Ovary (tissue), 7 donors: ENCODE measurements at regions not wholly inside any gene's neighbourhood (a gene's known extent, or its start where the extent isn't known, plus 50 kb on each side); places are given as distances from the start of the nearest gene placed in this dataset.
A peak's percentile ranks its signal among the peaks of the same experiment; 100 is the strongest.

Experiments used
- DNase-seq, 5 donors: peaks; one replicate each; pipeline ENCODE4 v3.0.0-alpha.2; 2019 to 2020
- H3K27ac ChIP-seq, 2 donors: fragments of 200-600 bp; one replicate each; pipeline versions ENCODE4 v1.5.1 to v1.8.0; 2019 to 2022
- H3K27me3 ChIP-seq: fragments of 200-600 bp; one replicate; pipeline ENCODE4 v1.8.0; 2022
- H3K36me3 ChIP-seq: fragments of 200-600 bp; sonication (generic); one replicate; pipeline ENCODE4 v1.5.1; 2019
- H3K4me1 ChIP-seq: one replicate; pipeline ENCODE4 v1.8.1; 2013; ENCODE audit warnings: mild to moderate bottlenecking, moderate library complexity; ENCODE audit not compliant: insufficient read depth
- H3K4me3 ChIP-seq: fragments of 200-600 bp; sonication (generic); one replicate; pipeline ENCODE4 v1.5.1; 2017
- H3K9me3 ChIP-seq, 2 donors: fragments of 200-600 bp in 1 of 2; sonication (generic) in 1 of 2; one replicate each; pipeline versions ENCODE4 v1.5.1 to v1.8.1; 2013 to 2019; ENCODE audit warnings: mild to moderate bottlenecking in 1 of 2, moderate library complexity in 1 of 2
- EP300 ChIP-seq: sonication (generic); formaldehyde crosslinking; IDR thresholded peaks from one replicate; pipeline ENCODE4 v1.6.1; 2017; ENCODE audit warnings: antibody characterized with exemption
- POLR2A ChIP-seq: fragments of 450-650 bp; IDR thresholded peaks from one replicate; pipeline ENCODE4 v1.6.1; 2017; ENCODE audit warnings: antibody characterized with exemption, mild to moderate bottlenecking, moderate library complexity
- WGBS, 3 donors: extraction: QIAGEN DNeasy Blood & Tissue Kit in 1 of 3; methylation state at CpG; one replicate each; pipeline versions ENCODE4 v1.1.5 to v1.1.7; 2013 to 2017; 5-methylcytosine and 5-hydroxymethylcytosine counted together
- intact Hi-C, 4 donors: fragments of 100-400 bp; cut with DNase I; formaldehyde crosslinking; loops; one replicate each; pipeline versions ENCODE4 v1.11.0 to v1.15.1; 2022 to 2023
- TF ChIP-seq, protein P1 (sequence below), 3 donors: fragments of 450-650 bp in 2 of 3; fragments of 200-600 bp in 1 of 3; IDR thresholded peaks; one replicate each; pipeline versions ENCODE4 v1.5.1 to v1.8.0; 2016 to 2022; ENCODE audit warnings: antibody characterized with exemption in 3 of 3, mild to moderate bottlenecking in 1 of 3
- donor health status: DM: no; HTN: no; CAD: no; lungs with moderate emphysema.
- donor health status: DM: no; HTN: no; CAD: no.
- donor health status: Bipolar disorder and iron deficiency.
- donor health status: DM: no; HTN: no; CAD: no.
- donor health status: DM: yes; HTN: yes; CAD: no.

DNA sequence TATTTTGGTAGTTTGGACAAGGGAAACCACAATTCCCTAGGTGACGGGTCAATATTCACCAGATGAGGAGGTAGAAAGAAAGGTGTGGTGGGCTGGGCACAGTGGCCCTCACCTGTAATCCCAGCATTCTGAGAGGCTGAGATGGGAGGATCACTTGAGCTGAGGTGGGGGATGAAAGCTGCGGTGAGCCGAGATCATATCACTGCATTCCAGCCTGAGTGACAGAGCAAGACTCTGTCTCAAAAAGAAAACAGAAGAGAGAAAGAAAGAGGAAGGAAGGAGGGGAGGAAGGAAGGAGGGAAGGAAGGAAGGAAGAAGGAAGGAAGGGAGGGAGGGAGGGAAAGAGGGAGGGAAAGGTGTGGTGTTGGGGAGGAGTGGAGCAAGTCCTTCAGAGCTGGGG is 56.1 kb upstream of the RNF7 start:
- no peaks in the 10 kb centered on the region for H3K36me3 ChIP-seq
- peaks cover 4% of the 10 kb centered on the region for H3K4me1 ChIP-seq
- DNase-seq = no peak
- H3K9me3 ChIP-seq = no peaks in the 10 kb centered on the region
- no peak overlapping the region for H3K27ac ChIP-seq
- WGBS, 3 donors = 79 to 84% (median 80%) methylated on average over 3 of the region's 3 CpGs
- no peak overlapping the region for H3K4me3 ChIP-seq
- TF ChIP-seq, protein P1, sequence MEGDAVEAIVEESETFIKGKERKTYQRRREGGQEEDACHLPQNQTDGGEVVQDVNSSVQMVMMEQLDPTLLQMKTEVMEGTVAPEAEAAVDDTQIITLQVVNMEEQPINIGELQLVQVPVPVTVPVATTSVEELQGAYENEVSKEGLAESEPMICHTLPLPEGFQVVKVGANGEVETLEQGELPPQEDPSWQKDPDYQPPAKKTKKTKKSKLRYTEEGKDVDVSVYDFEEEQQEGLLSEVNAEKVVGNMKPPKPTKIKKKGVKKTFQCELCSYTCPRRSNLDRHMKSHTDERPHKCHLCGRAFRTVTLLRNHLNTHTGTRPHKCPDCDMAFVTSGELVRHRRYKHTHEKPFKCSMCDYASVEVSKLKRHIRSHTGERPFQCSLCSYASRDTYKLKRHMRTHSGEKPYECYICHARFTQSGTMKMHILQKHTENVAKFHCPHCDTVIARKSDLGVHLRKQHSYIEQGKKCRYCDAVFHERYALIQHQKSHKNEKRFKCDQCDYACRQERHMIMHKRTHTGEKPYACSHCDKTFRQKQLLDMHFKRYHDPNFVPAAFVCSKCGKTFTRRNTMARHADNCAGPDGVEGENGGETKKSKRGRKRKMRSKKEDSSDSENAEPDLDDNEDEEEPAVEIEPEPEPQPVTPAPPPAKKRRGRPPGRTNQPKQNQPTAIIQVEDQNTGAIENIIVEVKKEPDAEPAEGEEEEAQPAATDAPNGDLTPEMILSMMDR (IDR thresholded peaks at IDR 0.05) = no peak
- TF ChIP-seq POLR2A = no peak
- no peak for TF ChIP-seq EP300
- intact Hi-C loops = no loop called here
- H3K27me3 ChIP-seq = no peaks in the 10 kb centered on the region

DNA sequence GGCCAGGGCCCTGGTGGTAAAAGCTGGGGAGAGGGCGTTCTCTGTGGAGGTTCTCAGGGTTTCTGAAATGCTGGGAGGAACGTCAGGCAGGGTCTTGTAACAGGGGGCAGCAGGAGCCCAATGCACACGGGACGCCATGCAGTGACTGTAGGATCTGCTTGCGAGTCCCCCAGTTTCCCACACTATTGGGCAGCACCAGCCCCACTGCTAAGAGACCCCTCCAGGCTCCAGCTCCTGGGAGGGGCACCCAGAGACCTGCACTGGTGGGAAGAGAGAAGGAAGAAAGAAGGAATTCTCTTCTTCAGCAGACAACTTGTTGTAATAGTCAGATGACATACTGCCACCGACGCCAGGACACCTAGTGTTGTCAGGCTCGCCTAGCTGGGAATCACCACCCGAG is 55.2 kb upstream of the RNF7 start:
- Histone ChIP-seq H3K27me3 (no peaks in the 10 kb centered on the region), H3K36me3 (no peaks in the 10 kb centered on the region), H3K9me3 (no peaks in the 10 kb centered on the region), H3K4me3 (no peak overlapping the region), H3K4me1 (peaks cover 4% of the 10 kb centered on the region), H3K27ac (no peak overlapping the region)
- no peak for DNase-seq
- no peak for TF ChIP-seq EP300
- no peak for TF ChIP-seq POLR2A
- TF ChIP-seq, protein P1 (IDR thresholded peaks at IDR 0.05) = no peak
- intact Hi-C loops = no loop called here
- 92 to 97% (median 94%) methylated on average over 9 of the region's 9 CpGs for WGBS, 3 donors

DNA sequence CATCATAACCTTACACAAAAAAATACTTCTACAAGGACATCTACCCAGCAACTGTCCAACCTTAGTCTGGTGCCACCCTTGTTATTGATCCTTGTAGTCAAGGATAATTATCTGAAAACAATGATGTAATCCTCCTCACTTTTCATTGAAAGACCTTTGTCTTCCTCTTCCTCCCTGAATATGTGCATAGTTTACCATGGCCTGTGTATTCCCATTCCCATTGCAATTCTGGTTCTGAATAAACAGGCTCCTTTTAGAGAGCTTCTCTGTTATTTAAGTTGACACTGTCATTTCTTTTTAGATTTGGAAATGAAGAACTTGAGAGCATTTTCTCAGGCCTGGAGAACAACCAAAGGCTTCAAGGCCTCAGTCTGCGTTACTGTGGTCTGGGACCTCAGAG is 53.3 kb upstream of the RNF7 start:
- TF ChIP-seq, protein P1 (IDR thresholded peaks at IDR 0.05) = no peak
- no peak for TF ChIP-seq EP300
- TF ChIP-seq POLR2A = no peak
- no peaks in the 10 kb centered on the region for H3K27me3 ChIP-seq
- no peaks in the 10 kb centered on the region for H3K9me3 ChIP-seq
- no peak overlapping the region for H3K4me3 ChIP-seq
- H3K4me1 ChIP-seq = peaks cover 4% of the 10 kb centered on the region
- H3K27ac ChIP-seq = no peak overlapping the region
- no peaks in the 10 kb centered on the region for H3K36me3 ChIP-seq
- intact Hi-C loops = no loop called here
- 94 to 97% (median 95%) methylated on average over 1 of the region's 1 CpG for WGBS, 3 donors
- DNase-seq = no peak

DNA sequence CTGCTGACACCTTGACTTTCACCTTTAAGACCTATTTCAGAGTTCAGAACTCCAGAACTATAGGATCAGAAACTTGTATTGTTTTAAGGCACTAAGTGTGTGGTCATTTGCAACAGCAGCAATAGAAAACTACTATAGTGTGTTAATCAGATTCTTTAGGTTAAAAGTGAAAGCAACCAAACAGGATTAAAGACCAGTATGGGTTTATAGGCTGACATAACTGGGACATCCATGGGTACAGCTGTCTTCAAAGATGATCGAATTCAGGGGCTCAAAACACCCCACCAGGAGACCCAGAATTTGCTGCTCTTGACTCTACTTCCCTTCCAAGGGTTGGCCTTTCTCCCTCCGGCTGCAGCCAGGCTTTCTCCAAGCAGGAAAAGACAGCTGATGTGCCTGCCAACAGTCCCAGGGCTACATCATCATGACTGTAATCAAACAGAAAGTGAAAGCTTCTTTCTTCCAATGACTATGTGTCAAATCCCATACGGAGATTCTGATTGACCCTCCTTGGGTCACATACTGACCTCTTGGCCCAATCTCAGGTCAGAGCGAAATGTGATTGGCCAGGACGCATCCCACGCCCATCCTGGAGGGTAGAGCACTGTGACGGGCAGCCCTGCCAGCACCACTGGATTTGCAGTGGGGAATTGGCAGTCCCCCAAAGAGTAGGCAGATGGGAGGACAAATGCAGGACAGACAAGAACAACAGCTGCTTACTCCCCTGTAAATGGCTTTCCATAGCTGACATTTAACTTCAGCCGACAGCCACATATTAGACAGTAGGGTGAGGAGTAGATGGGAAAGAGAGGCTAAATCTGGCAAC is 51.4 kb upstream of the RNF7 start:
- no peaks in the 10 kb centered on the region for H3K27me3 ChIP-seq
- intact Hi-C loops = no loop called here
- TF ChIP-seq POLR2A = no peak
- no peak for TF ChIP-seq EP300
- TF ChIP-seq, protein P1 (IDR thresholded peaks at IDR 0.05) = no peak
- WGBS, 3 donors = 7 to 15% (median 7%) methylated on average over 8 of the region's 8 CpGs
- H3K36me3 ChIP-seq = no peaks in the 10 kb centered on the region
- DNase-seq = peak; percentile 46 to 64 (median 57)
- H3K9me3 ChIP-seq = no peaks in the 10 kb centered on the region
- peak overlapping the region; percentile 44 for H3K4me3 ChIP-seq
- H3K27ac ChIP-seq = peak overlapping the region; percentile 1 to 76
- peaks cover 4% of the 10 kb centered on the region for H3K4me1 ChIP-seq
